Right ventricle myocardium inferior (tissue), 1 donor: ENCODE measurements at regions not wholly inside any gene's neighbourhood (a gene's known extent, or its start where the extent isn't known, plus 50 kb on each side); places are given as distances from the start of the nearest gene placed in this dataset.

Experiments
- ATAC-seq: fragments of 200-7000 bp; cut with Tn5 transposase; one replicate; pipeline ENCODE4 v1.9.1; 2020; ENCODE audit warnings: mild to moderate bottlenecking, moderate library complexity
- DNase-seq: peaks from one replicate; pipeline ENCODE4 v3.0.0; 2021; ENCODE audit errors: missing footprints
- intact Hi-C: fragments of 100-400 bp; cut with DNase I; formaldehyde crosslinking; loops from one replicate; pipeline ENCODE4 v1.11.0; 2022
- donor health status: DM: no; HTN: yes; CAD: no; lungs with severe emphysema.

DNA sequence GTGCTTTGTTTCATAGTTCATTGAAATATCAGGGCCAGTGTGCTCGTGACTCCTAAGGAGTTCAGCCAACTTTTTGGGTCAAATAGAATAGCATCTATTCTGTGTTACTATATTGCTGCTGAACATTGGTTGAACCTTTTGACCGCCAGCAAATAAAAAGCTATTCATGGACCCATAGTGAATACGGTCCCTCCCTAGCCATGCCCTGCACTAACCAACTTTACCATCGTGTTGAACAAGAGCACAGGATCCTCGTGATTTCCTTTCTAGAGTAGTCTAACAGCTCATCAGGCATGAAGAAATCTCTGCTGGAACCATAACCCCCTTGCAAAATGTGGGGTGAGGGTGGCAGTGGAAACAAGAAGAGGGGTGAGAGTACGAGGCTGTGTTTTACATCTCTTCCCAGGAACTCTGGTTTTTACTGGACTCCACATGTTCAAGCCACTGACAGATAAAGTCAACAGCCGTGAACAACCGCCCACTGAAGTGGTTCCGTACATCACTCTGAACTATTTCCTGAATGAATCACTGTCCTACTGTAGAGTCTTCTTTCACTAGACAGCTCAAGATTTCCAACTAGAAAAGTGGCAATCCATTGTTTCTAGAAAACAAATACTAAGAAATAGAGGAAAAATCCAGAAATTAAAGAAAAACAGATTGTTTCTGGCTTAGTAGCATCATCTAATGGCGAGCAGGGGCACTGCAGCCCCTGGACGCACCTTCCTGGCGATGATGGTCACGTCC lies 70.1 kb upstream of the SPATA31E1 start:
- intact Hi-C loops, result loop anchor here (2.0 kb wide), 1 partner anchor 128 kb away; no protein-coding TSS in a partner anchor
- ATAC-seq (peak; percentile 52), DNase-seq (no peak)

DNA sequence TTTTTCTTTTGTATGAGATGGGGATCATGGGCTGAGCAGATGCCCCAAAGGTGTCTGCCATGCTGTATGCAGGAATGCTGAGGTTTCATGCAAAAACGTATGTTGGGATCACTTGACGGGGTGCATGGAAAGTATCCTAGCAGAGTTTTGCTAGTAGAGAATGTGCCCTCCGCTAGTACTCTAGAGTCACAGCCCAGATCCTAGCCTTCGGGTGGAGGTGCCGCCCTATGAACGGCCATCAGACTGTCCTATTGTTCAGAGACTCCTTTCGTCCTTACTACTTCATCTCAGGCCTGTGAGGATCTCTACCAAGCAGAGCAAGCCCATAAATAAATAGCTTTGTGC lies 69.6 kb upstream of the SPATA31E1 start:
- intact Hi-C loops, result loop anchor here (2.0 kb wide), 1 partner anchor 128 kb away; no protein-coding TSS in a partner anchor
- no peak for DNase-seq
- ATAC-seq, result no peak

GRCh38 chr9:87816036-87816435 lies 66.6 kb upstream of the SPATA31E1 start:
- ATAC-seq, result peak; percentile 52
- intact Hi-C loops, result no loop called here

GRCh38 chr9:87818308-87818707 lies 64.4 kb upstream of the SPATA31E1 start:
- intact Hi-C loops, result no loop called here
- no peak for ATAC-seq
- DNase-seq, result no peak

More at GRCh38 chr9:87816036-87816435, 66.6 kb upstream of the SPATA31E1 start:
- no peak for DNase-seq

GRCh38 chr9:87824216-87824875 lies 58.3 kb upstream of the SPATA31E1 start:
- ATAC-seq (no peak), DNase-seq (no peak)
- intact Hi-C loops, result no loop called here

DNA sequence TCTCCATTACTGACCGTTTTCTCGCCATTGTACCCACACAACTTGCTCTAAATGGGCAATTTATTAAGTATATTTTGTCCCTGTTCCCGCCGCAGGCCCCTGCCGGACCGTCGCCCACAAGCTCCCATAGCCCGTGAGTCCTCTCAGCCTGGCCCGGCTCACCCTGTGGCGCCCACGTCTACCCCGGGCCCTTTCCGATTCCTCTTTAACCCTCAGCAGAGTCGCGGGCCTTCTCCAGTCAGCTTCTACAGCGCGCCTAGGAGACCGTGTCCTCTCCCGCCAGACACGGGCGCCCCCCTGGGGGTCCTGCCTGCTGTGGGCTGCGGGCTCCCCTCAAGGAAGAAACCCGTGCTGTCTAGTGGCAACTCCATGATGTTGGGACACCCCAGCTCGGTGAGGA lies 57.8 kb upstream of the SPATA31E1 start:
- ATAC-seq (no peak), DNase-seq (no peak)
- intact Hi-C loops, result no loop called here

DNA sequence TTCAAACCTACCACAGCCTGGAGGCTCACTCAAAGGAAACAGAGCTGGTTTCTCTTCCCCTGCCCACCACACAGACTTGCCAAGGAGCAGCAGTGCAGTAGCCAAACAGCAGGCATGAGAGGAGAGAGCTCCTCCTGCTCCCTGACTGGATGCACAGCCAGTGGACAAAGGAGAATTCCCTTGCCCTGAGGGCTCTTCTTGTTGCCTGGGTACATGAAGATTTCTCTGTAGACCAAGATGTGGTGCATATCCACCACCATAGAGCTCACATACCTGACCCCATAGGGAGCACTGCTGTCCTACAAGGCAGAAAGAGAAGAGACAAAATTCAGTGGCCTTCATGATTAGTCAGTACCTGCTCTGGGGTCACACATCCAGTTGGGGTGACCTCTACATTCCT lies 56.3 kb upstream of the SPATA31E1 start:
- intact Hi-C loops, result no loop called here
- DNase-seq (no peak), ATAC-seq (no peak)

GRCh38 chr9:87827341-87827740 lies 55.3 kb upstream of the SPATA31E1 start:
- no peak for ATAC-seq
- no peak for DNase-seq
- intact Hi-C loops, result no loop called here

DNA sequence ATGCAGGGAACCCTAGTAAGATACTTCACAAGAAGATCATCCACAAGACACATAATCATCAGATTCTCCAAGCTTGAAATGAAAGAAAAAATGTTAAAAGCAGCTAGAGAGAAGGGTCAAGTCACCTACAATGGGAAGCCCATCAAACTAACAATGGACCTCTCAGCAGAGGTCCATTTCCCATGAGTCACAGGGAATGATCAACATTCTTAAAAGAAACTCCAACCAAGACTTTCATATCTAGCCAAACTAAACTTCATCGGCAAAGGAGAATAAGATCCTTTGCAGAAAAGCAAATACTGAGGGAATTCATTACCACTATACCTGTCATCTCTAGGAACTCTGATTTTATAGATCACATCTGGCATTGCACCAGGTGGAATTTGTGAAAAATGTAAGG lies 52.9 kb upstream of the SPATA31E1 start:
- no peak for ATAC-seq
- intact Hi-C loops, result no loop called here
- DNase-seq, result no peak

GRCh38 chr9:87830446-87830845 lies 52.2 kb upstream of the SPATA31E1 start:
- no peak for DNase-seq
- ATAC-seq, result no peak
- intact Hi-C loops, result no loop called here

- no peak for DNase-seq
- intact Hi-C loops, result no loop called here
- no peak for ATAC-seq
These were observed 51.5 kb upstream of the SPATA31E1 start for GRCh38 chr9:87831159-87831558.
